HuH-7 (cell line): ENCODE measurements at regions not wholly inside any gene's neighbourhood (a gene's known extent, or its start where the extent isn't known, plus 50 kb on each side); places are given as distances from the start of the nearest gene placed in this dataset.
"Not testable (repeated sequence)": the region's sequence is repeated elsewhere in the genome, so short reads cannot be mapped to it uniquely, and the experiment has no call there.

Experiments
- DNase-seq: peaks from one replicate; pipeline ENCODE4 v3.0.0; 2011; ENCODE audit warnings: low spot score

- DNase-seq = no peak
Observed at GRCh38 chr2:242048479-242048878, 178.9 kb downstream of the RTP5 start.

GRCh38 chr2:242049492-242049891, 180.0 kb downstream of the RTP5 start:
- DNase-seq = not testable (repeated sequence)

- no peak for DNase-seq
Observed at GRCh38 chr2:242051463-242051862, 181.9 kb downstream of the RTP5 start.

DNA sequence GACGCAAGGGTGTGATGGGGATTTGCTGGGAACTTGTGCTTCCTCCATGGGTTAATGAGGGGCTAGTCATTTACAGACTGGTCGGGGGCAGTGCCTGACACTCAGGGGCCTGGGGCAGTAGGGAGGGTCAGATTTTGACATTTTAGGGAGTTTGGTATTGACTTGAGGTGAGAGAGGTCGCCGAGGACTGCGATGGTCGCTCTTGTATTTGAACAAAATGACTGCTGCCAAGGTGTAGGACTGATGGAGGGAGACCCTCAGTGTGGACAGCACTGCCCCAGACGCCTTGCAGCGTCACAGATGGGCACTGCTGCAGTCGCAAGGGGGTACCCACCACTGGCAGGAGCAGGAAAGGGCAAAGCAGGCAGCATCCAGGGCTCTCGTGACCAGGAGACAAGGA, 182.9 kb downstream of the RTP5 start:
- DNase-seq = no peak

DNA sequence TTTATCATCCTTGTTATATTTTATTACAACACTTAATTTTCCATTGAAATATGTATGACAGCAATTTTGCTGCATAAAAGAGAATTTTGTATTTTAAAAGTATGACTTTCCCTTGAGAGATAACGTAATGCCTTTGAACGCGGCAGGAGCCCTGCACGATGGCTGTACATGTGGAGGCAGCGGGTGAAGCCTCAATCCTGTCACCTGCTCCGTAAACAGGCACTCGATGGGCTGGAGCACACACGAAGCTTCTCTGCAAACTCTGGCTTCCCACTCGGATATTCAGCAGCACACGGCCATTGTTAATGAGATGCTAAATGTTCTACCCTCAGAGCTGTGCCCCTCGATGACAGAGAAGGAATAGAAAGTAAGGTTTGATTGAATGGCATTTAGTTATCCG, 184.4 kb downstream of the RTP5 start:
- no peak for DNase-seq

DNA sequence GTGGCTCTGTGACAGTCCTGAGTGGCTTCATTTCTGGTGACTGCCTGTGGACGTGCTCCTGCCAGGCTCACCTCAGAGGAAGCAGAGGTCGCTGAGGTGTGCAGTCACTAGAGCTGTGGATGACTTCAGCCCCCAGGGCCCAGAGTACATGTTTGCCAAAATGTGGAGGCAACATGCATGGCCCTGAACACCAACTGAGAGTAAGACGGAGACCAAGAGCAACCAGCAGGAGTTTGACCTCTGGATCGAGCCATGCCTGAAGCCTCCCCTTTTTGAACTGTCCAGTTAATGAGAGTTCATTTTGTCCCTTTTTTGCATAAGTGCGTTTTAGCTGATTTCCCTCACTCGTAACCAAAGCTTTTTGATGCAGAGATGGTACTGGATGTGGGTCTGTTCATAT, 184.9 kb downstream of the RTP5 start:
- no peak for DNase-seq

- no peak for DNase-seq
Observed at GRCh38 chr2:242054881-242055801, 185.6 kb downstream of the RTP5 start.

DNA sequence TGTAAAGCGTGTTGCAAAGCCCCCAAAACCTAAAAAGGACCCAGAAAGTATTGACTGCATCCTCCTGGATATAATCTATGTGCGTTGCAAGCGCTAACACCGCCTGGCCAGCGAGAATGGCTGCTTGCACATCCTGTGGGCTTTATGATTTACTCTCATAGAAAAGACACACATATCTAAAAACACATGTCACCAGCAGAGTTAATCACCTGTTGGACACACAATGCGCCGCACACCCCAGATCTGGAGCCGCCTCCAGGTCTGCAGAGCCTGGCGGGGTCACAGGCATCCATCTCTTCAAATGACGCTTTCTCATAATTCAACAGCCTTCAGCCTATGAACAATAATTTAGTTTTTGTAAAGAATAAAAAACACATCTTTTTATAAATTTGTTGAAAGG, 186.5 kb downstream of the RTP5 start:
- no peak for DNase-seq

DNA sequence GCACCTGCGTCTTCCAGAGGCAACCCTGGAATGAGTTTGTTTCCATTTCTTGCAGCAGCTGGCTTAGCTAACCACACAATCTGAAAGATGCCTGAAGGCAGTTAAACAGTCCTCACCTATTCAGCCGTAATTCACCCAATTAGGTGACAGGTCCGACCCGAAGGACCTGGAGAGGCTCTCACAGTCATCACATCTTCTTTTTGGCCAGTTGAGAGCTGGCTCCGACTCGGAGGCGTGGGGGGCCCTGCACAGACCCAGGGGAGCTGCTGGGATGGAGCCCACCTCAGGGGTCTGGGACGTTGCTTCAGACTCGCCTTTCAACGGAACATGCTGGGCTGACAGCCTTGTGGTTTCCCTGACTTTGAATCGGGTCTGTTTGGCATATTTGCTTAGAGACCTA, 187.3 kb downstream of the RTP5 start:
- DNase-seq = no peak

DNA sequence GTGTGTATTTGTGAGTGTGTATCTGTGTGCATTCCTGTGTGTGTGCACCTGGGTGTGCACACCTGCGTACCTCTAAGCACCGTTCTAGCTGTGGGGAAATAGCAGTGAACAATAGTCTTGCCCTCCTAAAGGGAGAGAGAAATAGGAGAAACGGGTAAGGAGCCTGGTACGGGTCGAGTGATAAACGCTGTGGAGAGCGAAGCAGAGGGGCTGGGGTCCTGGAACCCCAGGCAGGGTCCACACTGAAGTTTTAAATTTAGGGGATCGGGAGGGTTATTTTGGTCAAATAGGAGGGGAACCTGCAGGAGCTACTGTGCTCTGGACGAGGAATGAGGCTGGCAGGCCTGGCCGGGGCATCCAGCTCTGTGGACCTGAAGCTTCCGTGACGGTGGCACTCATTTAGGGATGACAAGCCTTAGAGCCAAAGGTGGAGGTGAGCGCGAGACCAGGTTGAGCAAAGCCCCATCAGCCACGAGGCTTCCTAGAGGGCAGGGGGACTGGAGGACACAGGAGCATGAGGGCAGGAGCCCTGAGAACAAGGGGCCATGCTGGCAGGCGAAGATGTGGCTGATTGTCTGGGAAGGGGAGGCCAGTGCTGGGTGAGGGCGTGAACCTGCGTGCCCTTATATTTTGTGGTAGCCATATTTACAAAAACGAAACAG, 188.0 kb downstream of the RTP5 start:
- DNase-seq = no peak

DNA sequence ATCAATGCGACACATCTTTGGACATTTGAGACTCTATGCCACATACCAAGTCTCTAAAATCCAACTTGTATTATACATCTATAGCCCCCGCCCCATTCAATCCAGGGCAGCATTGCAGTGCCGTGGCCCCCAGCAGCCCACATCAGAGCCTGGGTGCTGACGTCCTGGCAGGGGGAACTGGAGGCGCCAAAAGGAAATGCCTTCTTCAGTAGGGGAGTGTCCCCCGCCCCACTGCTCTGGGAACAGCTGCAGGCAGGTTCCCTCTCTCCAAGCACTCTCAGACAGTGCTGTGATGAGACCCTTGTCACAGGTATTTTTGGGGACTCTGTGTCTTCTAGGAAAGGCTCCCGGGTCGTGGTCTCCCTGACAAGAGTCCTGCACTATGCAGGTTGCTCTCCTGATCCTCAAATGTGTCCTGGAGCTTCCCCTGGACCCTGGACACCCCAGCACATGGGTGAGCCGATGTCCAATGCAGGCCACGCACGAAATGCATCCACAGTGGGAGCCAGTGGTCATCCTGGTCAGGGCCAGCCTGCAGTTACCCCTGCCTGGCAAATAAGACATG, 188.7 kb downstream of the RTP5 start:
- DNase-seq = no peak

- no peak for DNase-seq
Observed at GRCh38 chr2:242059566-242059965, 190.0 kb downstream of the RTP5 start.

GRCh38 chr2:242060212-242060835, 190.8 kb downstream of the RTP5 start:
- DNase-seq = no peak

DNA sequence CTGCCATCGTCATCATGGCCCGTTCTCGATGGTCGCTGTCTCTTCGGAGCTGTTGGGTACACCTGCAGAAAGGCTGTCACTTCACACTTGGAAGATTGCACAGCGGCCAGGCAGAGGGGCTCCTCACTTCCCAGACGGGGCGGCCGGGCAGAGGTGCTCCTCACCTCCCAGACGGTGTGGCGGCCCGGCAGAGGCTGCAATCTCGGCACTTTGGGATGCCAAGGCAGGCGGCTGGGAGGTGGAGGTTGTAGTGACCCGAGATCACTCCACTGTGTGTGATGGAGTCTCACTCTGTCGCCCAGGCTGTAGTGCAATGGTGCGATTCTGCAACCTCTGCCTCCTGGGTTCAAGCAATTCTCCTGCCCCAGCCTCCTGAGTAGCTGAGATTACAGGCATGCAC, 192.4 kb downstream of the RTP5 start:
- not testable (repeated sequence) for DNase-seq

GRCh38 chr2:242063436-242063835, 193.9 kb downstream of the RTP5 start:
- DNase-seq = no peak

GRCh38 chr2:242063850-242064249, 194.3 kb downstream of the RTP5 start:
- DNase-seq = no peak

DNA sequence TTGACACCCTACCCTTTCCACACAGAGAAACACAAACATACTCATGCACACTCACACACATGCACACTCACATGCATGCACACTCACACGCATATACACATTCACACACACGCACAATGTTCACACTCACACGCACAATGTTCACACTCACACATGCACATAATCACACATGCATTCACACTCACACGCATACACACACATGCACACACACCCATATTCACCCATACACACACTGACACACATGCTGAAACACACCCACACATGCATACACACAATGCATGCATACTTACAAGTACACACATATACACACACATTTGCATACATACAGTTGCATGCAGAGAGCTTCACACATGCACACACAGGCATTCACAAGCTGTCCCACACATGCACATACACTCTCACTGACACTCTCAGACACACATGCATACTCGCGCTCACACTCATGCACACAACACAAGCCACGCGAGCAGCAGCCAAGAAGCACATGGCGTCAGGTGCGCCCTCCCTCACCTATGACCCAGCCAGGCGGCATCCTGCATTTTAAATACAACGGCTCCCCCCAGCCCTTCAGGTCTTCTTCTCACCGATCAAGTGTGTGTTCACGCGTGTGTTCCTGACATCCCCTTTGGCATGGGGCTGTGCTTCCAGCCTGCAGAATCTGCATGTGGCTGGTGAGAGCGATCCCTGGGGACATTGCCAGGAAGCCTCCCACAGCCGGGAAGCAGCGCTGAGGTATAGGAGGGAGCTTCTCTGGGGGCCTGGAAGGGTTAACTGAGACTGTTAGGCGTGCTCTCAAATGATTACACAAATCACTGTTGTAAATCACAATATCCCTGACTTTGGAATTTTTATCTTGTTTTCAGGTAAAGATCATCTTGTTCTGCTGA, 195.1 kb downstream of the RTP5 start:
- no peak for DNase-seq

DNA sequence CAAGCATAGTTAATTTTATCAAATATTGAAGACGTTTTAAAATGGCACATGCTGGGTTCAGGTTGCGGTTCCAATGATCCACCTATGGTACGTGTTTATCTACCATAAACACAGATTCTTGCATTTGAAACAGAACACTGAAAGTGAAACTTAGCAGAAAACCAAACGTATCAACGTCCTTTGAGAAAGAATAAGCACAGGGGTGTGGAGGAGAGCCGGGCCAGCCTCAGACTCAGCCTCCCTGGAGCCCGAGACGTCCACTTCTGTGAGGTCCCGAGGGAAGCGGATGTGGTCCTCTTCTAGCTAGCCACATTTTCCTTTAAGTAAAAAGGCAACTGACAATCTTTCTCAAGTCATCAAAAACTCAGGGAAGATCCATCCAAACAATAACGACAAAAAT, 195.9 kb downstream of the RTP5 start:
- no peak for DNase-seq

DNA sequence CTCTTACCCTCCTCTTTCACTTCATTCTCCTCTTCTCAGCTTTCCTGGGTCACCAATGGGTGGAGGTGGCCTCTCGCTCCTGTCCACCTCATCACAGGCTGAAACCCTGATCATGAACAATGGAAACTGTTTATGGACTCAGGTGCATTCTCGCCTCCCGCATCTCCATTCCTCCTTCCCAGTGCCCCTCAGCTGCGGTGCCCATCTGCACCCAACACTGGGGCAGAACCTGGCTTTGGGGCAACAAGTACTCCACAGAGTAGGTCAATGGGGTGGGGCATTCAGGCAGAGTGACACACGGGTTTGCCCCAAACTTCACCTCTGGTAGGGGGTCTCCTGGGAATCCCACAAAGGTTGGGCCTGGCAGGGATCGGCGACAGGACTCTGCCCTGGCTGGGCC, 199.5 kb downstream of the RTP5 start:
- DNase-seq = no peak

- not testable (repeated sequence) for DNase-seq
Observed at GRCh38 chr2:242069938-242070395, 200.4 kb downstream of the RTP5 start.

DNA sequence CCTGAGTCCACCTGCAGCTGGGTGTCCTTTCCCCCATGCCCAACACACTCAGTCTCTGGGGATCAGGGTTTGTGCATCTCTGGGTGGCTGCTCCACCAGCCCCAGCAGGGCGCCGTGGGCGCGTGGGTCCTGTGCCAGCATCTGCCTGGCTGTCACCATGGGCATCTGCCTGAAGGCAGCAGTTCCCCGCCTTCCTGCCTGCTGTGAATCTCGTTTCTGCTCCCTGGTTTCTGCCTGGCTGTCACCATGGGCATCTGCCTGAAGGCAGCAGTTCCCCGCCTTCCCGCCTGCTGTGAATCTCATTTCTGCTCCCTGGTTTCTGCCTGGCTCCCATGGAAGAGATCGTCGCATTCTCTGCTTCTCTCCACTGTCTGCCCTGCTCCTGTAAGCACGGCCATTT, 201.2 kb downstream of the RTP5 start:
- DNase-seq = not testable (repeated sequence)

GRCh38 chr2:242071377-242071776, 201.8 kb downstream of the RTP5 start:
- DNase-seq = not testable (repeated sequence)
